ENCODE measurements at regions not wholly inside any gene's neighbourhood (a gene's known extent, or its start where the extent isn't known, plus 50 kb on each side); places are given as distances from the start of the nearest gene placed in this dataset.

DNA sequence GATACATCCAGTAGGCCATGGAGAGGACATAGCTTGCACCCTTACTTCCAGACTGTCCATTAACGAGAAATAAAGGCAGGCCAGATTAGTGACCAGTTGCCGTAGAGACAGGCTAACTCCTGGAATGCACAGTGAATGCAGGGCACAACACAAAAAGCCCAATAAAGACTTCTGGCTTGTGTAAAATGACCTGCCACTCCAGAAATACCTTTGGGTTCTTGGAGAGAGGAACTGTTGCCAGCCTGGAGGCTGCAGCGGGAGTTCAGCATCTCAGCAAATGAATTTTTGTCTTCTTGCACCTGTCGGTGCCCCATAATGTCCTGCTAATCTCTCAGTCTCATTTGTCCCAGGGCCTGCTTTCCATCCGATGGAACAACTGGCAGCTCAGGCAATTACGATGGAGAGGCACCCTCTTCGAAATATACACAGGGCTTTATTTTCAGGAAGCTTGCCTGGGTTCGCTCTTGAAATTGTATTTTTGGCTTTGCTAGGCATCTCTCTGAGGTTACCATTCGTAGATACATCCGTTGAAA lies 538.8 kb upstream of the ZNF462 start:
- DNase-seq (ENCODE audit: low spot score) = no peak

DNA sequence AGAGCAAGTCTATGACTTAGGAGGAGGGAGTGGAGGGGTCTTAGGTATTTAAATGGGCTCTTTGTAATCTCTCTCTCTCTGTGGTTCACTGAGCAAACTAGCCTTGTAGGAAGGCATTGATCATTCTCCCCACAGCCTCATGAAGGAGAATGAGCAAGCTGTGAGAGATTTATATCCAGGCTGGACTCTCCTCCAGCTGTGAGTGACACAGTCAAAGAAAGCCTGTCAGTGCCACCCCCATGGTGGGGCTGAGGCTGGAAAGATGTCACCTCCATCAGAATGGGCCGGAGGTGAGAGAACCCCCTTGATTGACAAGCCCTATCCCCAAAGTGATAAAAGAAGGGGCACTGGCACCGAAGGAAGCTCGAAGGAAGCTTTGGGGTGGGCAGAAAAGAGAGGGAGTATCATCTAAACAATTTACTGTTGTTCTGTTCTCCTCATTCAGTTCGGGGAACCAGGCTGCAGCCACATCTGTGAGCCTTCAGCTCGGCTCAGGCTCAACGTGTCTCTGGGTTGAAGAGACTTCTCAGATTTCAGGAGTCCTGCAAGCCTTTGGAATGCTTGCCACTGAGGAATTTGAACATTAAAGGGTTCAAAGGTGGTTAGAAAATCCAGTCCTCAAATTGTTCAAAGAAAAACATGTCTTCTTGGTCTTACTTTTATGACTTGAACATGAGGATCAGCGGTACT lies 538.2 kb upstream of the ZNF462 start:
- no peak for DNase-seq (ENCODE audit: low spot score)

DNA sequence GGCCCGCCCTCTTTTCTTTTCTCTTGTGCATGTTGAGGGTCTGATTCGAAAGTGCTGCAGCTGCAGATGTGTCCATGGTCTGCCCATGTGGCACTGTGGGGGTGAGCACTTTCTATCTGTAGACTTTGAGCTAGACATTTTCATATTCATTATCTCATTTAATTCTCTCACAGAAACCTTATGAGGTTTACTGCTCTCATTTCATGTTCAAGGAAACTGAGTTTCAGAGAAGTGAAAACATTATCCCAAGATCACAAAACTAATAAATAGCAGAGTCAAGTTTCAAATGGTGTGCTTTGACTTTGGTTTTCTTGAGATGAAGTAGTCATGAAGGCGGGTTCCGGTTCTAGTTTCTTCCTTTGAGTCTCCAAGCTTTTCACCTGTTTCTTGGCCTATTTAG lies 536.5 kb upstream of the ZNF462 start:
- DNase-seq (ENCODE audit: low spot score) = no peak

DNA sequence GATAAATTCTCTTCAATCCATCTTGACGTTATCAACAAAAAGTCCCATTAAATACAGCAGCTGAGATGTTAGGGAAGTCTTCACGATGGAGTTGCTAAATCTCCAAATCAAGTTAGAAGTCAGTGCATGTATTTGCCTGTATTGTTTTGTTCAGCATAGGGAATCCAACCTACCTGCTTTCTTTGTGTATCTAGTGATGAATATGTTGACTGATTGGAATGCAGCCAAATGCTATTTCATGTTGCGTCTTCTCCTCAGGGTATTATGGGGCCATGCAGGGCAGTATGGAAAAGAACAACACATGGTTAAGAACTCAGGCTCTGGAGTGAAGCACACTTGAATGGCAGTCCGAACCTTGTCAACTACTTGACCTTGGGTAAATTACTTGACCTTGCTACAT lies 529.5 kb upstream of the ZNF462 start:
- no peak for DNase-seq (ENCODE audit: low spot score)

DNA sequence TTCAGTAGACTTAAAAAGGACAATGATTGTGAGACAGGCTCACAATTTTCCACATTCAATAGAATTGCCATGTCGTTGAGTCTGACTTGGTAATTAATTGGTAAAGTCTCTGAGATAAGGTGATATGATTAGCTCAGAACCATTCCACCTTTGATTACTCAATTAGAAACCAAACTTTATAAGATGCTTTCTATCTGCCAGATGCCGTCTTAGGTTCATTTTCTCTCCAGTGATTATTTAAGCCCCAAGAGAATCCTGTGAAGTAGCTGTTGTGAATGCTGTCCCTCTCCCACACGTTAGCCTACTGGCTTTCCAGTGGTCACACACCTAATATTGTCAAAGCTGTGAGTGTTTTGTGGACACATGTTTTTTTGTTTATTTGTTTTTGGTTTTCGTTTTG lies 528.9 kb upstream of the ZNF462 start:
- no peak for DNase-seq (ENCODE audit: low spot score)

DNA sequence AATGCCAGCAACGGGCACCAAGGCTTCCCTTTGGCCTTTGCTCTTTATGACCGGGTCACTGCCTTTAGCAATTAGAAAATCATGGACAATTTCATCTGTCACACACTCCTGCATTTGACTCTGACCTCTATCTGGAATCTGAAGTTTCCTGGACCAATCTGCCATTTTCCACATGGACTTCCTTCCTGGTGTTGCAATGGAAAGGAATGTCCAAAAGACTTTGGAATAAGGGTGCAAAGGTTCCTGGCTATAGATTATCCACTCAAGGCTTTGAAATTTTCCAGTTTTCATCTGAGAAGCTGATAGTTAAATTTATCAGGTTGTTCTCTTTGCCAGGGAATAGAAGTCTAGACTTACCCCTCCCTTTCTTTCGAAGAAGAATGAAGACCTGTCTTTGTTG lies 523.1 kb upstream of the ZNF462 start:
- no peak for DNase-seq (ENCODE audit: low spot score)

DNA sequence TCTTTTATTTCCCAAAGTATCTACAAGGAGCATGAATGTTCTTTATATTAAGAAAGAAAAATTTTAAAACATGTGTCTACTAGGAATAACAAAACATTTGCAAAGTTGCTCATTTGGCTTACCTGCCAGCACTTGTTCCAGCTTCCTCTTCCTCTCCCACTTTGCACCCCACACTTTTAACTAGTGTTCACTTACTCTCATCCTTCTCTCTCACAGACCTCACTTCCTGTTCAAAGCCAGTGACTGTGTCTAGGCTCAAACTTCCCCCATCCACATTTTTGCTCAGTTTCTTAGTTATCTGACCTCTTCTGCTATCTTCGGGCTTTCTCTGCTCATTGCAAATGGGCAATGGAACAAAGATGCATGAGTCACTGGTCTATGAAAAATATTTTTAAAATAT lies 512.2 kb upstream of the ZNF462 start:
- no peak for DNase-seq (ENCODE audit: low spot score)

DNA sequence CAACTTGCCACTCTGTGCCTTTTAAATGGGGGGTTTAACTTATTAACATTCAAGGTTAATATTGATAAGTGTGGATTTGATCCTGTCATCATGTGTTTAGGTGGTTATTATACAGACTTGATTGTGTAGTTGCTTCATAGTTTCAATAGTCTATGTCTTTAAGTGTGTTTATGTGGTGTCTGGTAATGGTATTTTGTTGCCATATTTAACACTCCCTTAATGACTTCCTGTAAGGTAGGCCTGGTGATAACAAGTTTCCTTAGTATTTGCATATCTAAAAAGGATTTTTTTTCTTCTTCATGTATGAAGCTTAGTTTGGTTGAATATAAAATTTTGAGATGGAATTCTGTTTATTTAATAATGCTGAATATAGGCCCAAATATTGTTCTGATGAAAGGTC lies 506.0 kb upstream of the ZNF462 start:
- no peak for DNase-seq (ENCODE audit: low spot score)

DNA sequence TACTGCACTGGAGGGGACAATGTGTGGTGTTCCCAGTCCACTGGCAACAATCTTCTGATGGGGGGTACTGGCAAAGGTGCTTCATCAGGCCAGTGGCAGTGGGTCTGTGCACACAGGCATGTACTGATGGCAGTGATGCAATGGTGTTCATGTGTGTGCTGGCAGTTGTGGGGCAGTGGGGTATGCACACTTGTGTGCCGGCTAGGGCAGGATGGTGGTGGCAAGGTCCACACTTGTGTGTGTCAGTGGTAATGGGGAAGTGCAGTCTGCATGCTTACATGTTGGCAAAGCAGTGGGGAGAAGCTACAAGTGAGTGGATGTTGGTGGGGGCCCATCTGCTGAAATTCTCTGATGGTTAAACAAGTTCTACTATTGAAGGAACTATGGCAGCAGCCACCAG lies 504.6 kb upstream of the ZNF462 start:
- DNase-seq (ENCODE audit: low spot score) = no peak

DNA sequence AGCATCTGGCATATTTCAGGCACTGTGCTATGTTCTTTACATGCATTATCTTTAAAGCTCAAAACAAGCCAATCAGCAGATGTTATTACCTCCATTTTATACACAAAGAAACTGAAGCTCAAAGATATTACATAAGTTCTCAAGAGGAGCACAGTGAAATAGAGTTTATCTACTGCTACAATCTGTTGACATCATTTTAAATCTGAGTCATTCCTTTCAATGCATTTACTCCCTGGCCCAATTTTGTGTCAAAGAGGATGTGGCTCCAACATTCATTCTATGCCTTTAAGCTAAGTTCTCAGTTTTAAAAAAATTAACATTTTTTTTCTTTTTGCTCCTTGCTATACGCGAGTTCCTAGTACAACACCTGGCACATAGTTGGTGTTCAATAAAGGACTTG lies 486.3 kb upstream of the ZNF462 start:
- no peak for DNase-seq (ENCODE audit: low spot score)

DNA sequence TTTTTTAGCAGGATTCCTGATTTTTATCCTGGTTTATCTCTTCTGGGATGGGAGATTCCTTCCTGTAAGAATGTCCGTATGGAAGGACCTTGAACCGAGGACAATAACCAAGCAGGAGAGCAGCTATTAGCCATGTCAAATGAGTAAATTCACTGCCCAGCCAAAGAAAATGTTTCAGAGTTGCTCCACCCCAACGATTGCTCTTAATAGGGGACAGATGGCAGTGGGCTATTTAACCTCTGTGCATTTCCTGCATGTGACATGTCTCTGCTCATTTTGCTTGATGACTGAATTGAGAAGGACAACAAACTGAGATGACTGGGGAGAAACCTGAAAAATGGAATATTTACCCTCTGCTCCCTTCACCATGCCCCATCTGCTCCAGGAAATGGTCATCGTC lies 479.9 kb upstream of the ZNF462 start:
- no peak for DNase-seq (ENCODE audit: low spot score)

DNA sequence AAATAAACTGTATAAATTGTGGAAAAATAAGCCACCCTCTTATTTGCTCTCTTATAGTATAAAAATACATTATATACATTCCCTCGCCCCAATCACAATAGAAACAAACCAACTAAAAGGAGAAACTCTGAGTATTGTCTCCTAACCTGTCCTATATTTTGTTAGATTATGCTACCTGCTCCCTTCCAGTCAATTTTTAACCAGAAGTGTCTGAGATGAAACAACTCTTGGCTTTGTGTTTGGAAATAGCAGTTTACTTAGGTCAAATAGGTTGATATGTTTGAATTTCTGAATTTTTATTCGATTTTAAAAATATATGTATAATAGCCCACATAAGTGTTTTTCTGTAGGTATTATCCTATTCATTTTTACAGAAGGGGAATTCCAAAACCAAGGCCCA lies 475.0 kb upstream of the ZNF462 start:
- DNase-seq (ENCODE audit: low spot score) = no peak

DNA sequence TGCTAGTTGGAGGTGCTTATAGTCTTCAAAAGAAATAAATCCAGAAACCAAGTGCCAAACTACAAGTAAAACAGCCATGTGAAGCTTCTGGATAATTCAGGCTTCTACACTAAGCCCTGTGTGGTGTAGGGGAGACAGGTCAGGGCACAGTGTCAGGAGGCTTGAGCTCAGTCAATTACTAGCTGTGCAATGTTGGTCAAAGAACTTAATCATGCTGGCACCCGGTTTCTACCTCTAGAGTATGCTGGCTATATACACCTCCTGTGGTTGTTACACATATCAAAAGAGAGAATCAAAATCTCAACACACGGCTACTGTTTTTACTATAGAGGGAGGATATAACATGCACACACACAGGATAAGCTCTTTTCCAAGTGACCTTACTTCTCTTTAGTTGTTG lies 469.7 kb upstream of the ZNF462 start:
- DNase-seq (ENCODE audit: low spot score) = no peak

DNA sequence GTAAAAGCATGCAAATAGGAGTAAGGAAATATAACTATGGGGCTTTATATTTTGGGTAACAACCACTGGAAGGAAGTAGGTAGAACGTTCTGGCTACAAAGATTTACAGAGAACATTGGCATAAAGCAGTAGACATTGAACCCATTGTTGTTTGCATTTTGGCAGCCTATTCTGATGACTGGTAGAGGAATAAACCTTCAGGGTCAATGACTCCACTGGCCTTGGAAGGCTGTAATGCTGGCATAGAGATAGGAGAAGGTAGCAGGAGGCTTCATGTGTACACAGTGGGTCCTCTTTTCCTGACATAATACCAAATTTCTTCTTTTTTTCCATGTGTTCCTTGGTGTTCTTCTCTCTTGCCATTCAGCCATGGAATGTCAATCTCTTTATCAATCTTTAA lies 462.8 kb upstream of the ZNF462 start:
- DNase-seq (ENCODE audit: low spot score) = no peak

DNA sequence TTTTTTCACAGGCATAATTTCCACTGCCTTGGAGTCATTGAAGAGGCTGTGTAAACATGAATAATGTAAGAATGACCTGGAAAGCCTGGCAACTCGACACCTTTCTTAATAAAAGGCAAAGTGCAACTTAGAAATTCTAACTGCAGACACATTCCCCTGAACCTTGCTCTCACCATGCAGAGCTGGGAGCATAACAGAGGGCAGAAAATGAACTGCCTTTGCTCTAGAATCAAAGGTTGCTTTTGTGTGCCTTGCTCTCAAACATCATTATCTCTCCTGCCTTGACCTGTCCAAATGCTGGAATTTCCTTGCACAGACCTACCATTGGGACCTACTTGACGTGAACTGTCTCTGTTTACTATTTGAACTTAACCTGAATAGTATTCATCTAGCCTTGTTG lies 462.0 kb upstream of the ZNF462 start:
- no peak for DNase-seq (ENCODE audit: low spot score)

DNA sequence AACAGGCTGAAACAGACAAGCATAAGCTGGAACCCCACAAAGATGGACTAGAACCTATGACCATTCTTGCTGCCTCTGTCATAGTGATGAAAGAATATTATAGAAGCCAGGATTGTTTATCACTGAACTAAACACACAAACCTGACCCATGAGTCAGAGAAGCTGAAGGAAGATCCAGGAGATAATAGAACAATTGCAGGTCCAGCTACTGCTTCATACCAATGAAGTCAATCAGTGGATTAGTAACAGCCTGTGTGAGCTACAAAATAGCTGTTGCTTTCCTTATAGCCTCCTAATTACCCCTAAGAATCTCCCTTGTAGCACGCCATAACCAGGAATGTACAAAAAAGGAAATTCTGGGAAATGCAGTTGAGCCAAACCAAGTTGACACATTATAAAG lies 459.9 kb upstream of the ZNF462 start:
- DNase-seq (ENCODE audit: low spot score) = no peak

DNA sequence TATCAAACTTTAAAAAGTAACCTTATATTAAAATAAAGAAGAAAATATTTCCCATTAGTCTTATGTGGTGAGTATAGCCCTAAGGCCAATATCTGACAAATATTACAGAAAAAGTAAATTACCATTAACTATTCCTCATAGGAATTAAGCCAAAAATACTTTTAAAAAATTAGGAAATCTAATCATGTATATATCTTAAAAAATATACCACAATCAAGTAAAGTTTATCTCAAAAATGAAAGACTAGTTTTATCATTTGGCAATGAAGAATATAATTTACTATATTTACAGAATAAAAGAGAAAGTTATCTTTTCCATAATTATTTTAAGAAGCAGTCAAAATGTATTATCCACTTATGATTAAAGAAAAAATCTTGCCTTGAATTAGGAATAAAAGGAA lies 458.8 kb upstream of the ZNF462 start:
- no peak for DNase-seq (ENCODE audit: low spot score)

DNA sequence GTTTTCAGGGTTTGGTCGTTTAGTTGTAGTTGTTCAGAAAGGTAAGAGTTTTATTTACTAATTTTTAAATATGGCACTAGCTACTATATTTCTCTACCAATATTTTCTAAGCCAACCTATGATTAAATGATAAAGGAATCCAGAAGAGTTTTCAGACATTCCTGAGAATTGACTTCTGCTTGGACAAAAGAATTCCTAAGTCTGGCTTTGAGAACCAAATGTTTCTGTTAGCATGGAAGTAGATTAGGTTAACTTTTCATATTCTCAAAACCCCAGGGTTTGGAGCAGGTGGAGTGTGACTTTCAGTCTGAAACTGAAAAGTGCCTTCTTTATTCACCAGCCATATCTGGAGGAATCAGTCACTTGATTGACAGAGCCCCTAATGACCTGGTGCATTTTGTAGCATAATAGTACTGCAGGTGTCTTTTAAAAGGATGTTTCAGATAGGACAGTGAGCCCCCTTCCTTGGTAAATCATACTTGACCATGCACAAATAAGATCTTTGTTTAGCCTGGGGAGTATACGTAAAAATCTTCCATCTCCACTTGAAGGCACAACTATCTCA lies 457.0 kb upstream of the ZNF462 start:
- no peak for DNase-seq (ENCODE audit: low spot score)

DNA sequence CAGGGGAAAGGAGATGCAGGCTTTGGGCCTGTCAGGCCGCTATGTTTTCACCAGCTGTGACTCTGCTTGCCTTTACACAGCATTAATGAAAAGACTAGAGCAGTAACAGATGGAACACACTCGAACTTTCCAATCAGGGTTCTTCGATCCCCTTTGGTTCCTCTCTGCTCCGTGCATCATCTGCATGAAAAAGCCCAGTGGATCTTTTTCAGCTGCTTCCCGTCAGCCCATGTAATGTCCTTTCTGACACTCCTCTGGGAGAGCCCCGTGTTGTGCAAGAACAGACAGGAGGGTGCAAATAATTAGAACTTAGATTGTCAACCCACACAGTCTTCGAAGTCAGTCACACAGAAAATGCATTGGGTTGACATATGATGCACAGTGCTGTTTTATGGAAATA lies 448.9 kb upstream of the ZNF462 start:
- no peak for DNase-seq (ENCODE audit: low spot score)

DNA sequence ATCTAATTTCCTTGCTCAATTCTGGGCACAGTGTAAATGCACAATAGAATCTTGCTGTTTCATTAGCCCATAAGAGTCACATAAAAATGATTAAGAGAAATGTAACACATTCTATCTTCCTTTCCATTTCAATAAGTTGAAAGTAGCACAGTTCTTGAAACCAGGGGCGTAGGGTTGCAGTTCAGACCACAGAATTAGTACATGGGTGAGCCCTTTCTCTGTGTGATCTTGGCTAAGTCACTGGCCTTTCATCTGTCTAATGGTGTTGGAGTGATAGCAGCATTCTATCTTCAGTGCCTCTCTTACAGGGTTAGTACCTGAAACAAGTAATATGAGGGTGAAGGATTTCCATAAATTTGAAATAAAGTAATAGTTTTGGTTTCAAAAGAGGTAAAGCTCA lies 445.3 kb upstream of the ZNF462 start:
- no peak for DNase-seq (ENCODE audit: low spot score)

DNA sequence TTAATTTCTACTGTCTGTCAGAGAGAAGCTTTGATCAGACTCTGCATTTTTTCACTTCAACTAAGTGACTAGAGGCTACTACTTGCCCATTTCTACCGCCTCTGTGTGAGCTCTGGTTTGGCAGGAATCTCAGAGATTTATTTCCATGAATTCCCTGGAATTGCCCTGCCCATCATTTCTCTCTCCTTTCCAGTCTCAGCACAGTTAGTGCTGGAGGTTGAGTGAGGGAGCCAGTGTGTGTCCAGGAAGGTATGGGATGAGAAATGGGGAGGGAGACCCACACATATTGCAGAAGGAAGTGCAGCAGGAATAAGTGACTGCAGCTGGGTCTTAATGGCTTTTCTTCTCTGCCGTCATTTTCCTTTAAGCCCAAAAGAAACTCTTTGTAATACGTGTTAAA lies 443.1 kb upstream of the ZNF462 start:
- no peak for DNase-seq (ENCODE audit: low spot score)

DNA sequence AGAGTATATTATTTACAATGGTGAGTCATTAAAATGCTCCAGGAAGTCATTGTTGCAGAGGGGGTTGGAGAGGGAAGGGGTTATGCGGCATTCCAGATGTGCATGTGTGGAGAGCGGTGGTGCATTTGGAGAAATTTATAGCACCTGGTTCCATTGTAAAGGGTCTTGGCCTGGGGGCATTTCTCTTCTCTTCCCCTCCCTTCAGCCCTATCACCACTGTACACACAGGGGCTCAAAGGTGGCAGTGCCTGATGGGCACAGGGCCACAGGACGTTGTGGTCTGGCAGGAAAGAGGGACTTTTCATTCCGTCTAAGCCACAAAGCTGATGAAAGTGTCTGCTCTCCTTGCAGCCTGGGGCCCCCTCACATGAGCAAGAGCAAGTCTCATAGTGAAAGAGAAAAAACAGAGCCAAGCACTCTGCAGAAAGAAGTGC lies 442.4 kb upstream of the ZNF462 start:
- DNase-seq (ENCODE audit: low spot score) = no peak

DNA sequence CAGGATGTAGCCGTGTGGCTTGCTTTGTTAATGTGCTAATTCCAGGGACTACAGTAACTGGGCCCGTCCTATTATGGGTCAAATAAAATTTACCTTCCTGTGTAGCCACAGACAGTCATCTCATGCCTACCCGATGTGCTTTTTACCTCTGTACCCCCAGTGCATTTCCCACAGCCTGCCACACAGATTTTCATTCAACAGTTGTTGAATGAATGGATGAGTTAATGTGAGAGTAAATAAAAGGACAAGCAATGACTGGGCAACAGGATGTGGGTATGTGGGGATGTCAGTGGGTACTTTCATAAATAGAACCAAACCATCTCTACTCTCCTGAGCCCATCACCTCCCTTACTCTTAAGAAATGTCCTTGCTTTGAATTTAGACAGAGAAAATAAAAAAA lies 441.2 kb upstream of the ZNF462 start:
- no peak for DNase-seq (ENCODE audit: low spot score)

DNA sequence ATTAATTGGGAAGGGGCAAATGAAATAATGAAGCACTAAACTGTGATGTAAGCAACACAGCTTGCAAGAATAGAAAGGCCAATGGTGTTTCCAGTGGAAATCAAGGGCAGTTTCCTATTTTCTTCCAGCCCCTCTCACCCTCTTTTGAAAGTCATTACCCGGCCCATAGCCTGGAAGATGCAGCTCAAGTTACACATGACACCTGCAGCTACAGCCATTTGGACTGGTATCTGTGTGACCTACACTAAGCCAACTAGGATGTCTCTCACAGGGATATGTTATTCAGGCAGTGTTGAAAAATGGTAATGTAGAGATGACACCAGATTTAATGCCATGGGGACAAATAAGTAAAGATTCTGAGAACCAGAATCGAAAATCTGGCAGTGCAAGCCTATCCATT lies 439.4 kb upstream of the ZNF462 start:
- DNase-seq (ENCODE audit: low spot score) = no peak

All from ureter (tissue), 1 donor.